Right lobe of liver (tissue), 4 donors: ENCODE measurements at regions not wholly inside any gene's neighbourhood (a gene's known extent, or its start where the extent isn't known, plus 50 kb on each side); places are given as distances from the start of the nearest gene placed in this dataset.

Source experiments
- POLR2A ChIP-seq: fragments of 450-650 bp; IDR thresholded peaks from one replicate; pipeline ENCODE4 v1.6.1; 2017; ENCODE audit warnings: antibody characterized with exemption, mild to moderate bottlenecking
- TF ChIP-seq, protein P1 (sequence below), 4 donors: fragments of 200-600 bp in 3 of 4; fragments of 450-650 bp in 1 of 4; IDR thresholded peaks; one replicate each; pipeline versions ENCODE4 v1.5.1 to v1.8.0; 2016 to 2022; ENCODE audit warnings: antibody characterized with exemption in 4 of 4, mild to moderate bottlenecking in 2 of 4
- donor health status: DM: no; HTN: no; CAD: no.
- donor health status: DM: no; HTN: no; CAD: no.
- donor health status: DM: no; HTN: yes; CAD: no.

GRCh38 chr10:110405380-110405779 lies 92.3 kb upstream of the DUSP5 start:
- TF ChIP-seq, protein P1, sequence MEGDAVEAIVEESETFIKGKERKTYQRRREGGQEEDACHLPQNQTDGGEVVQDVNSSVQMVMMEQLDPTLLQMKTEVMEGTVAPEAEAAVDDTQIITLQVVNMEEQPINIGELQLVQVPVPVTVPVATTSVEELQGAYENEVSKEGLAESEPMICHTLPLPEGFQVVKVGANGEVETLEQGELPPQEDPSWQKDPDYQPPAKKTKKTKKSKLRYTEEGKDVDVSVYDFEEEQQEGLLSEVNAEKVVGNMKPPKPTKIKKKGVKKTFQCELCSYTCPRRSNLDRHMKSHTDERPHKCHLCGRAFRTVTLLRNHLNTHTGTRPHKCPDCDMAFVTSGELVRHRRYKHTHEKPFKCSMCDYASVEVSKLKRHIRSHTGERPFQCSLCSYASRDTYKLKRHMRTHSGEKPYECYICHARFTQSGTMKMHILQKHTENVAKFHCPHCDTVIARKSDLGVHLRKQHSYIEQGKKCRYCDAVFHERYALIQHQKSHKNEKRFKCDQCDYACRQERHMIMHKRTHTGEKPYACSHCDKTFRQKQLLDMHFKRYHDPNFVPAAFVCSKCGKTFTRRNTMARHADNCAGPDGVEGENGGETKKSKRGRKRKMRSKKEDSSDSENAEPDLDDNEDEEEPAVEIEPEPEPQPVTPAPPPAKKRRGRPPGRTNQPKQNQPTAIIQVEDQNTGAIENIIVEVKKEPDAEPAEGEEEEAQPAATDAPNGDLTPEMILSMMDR (IDR thresholded peaks at IDR 0.05): no peak
- no peak for TF ChIP-seq POLR2A
